HG02840 (cell line): ENCODE measurements at regions not wholly inside any gene's neighbourhood (a gene's known extent, or its start where the extent isn't known, plus 50 kb on each side); places are given as distances from the start of the nearest gene placed in this dataset.
"Not testable (repeated sequence)": the region's sequence is repeated elsewhere in the genome, so short reads cannot be mapped to it uniquely, and the experiment has no call there.

Source experiments
- ATAC-seq: cut with Tn5 transposase; IDR thresholded peaks from one replicate; pipeline ENCODE4 v1.9.1; 2021; ENCODE audit warnings: mild to moderate bottlenecking, moderate library complexity, moderate number of reproducible peaks; ENCODE audit not compliant: unreplicated experiment, low FRiP score

- no peak for ATAC-seq
Measured at GRCh38 chrX:109184506-109185139, 297.3 kb downstream of the GUCY2F start.

- ATAC-seq, result no peak
Measured at GRCh38 chrX:109172091-109172602, 309.7 kb downstream of the GUCY2F start.

GRCh38 chrX:109155161-109155560 lies 326.7 kb downstream of the GUCY2F start:
- ATAC-seq, result no peak

GRCh38 chrX:109144173-109144572 lies 337.7 kb downstream of the GUCY2F start:
- not testable (repeated sequence) for ATAC-seq

GRCh38 chrX:109140463-109140862 lies 341.4 kb downstream of the GUCY2F start:
- ATAC-seq, result no peak

- no peak for ATAC-seq
Measured at GRCh38 chrX:109134777-109135176, 347.1 kb downstream of the GUCY2F start.

GRCh38 chrX:109125304-109125703 lies 356.6 kb downstream of the GUCY2F start:
- ATAC-seq, result no peak

GRCh38 chrX:109089359-109089758 lies 353.0 kb upstream of the IRS4 start:
- ATAC-seq, result no peak

- no peak for ATAC-seq
Measured at GRCh38 chrX:109077788-109078187, 341.4 kb upstream of the IRS4 start.

- not testable (repeated sequence) for ATAC-seq
Measured at GRCh38 chrX:109054181-109054581, 317.8 kb upstream of the IRS4 start.

- ATAC-seq, result no peak
Measured at GRCh38 chrX:109049903-109050302, 313.5 kb upstream of the IRS4 start.

- ATAC-seq, result no peak
Measured at GRCh38 chrX:109049416-109049815, 313.1 kb upstream of the IRS4 start.

- ATAC-seq, result no peak
Measured at GRCh38 chrX:109040057-109040456, 303.7 kb upstream of the IRS4 start.

GRCh38 chrX:109036624-109037023 lies 300.3 kb upstream of the IRS4 start:
- peak; percentile 75 for ATAC-seq

- ATAC-seq, result no peak
Measured at GRCh38 chrX:108993909-108994308, 257.5 kb upstream of the IRS4 start.

GRCh38 chrX:108972899-108973298 lies 236.5 kb upstream of the IRS4 start:
- not testable (repeated sequence) for ATAC-seq

GRCh38 chrX:108947205-108947604 lies 210.8 kb upstream of the IRS4 start:
- no peak for ATAC-seq

GRCh38 chrX:108946531-108946930 lies 210.2 kb upstream of the IRS4 start:
- ATAC-seq, result no peak

- ATAC-seq, result no peak
Measured at GRCh38 chrX:108945883-108946523, 209.6 kb upstream of the IRS4 start.

- ATAC-seq, result no peak
Measured at GRCh38 chrX:108914791-108915190, 178.4 kb upstream of the IRS4 start.

GRCh38 chrX:108903831-108904230 lies 167.5 kb upstream of the IRS4 start:
- ATAC-seq, result not testable (repeated sequence)

GRCh38 chrX:108900333-108900732 lies 164.0 kb upstream of the IRS4 start:
- ATAC-seq, result no peak
